ENCODE measurements at regions not wholly inside any gene's neighbourhood (a gene's known extent, or its start where the extent isn't known, plus 50 kb on each side); places are given as distances from the start of the nearest gene placed in this dataset.

- H4K91ac ChIP-seq (ENCODE audit: insufficient read length, low read depth, low read length) = no peak overlapping the region
- no peak overlapping the region for H3K14ac ChIP-seq (ENCODE audit: insufficient read depth, low read length)
- H3K27me3 Mint-ChIP-seq (ENCODE audit: low read depth) = peaks cover 2% of the 10 kb centered on the region
- H3K79me2 ChIP-seq (ENCODE audit: insufficient read depth, low read length) = no peaks in the 10 kb centered on the region
- H3T11ph ChIP-seq (ENCODE audit: low read length) = no peak overlapping the region
- no peak overlapping the region for H2BK20ac ChIP-seq (ENCODE audit: low read depth, low read length, poor library complexity, severe bottlenecking)
- no peak for DNase-seq
- H2BK12ac ChIP-seq (ENCODE audit: insufficient read length, low read depth, low read length) = no peak overlapping the region
- H3K18ac ChIP-seq (ENCODE audit: insufficient read length, low read depth, low read length) = no peak overlapping the region
- no peak overlapping the region for H4K5ac ChIP-seq (ENCODE audit: insufficient read length, low read depth, low read length)
- no peak overlapping the region for H3K9ac ChIP-seq (ENCODE audit: extremely low read depth, insufficient read length, low read length)
- H2AFZ ChIP-seq (ENCODE audit: low read length) = no peak overlapping the region
- no peak overlapping the region for H3K4me3 Mint-ChIP-seq
- no CpG with 5 or more reads among the region's 1 CpG for WGBS (ENCODE audit: extremely low coverage, insufficient read length, low lambda C conversion rate)
- H3K23ac ChIP-seq (ENCODE audit: insufficient read length, low read depth, low read length) = no peak overlapping the region
- H2BK5ac ChIP-seq (ENCODE audit: insufficient read length, low read length) = no peak overlapping the region
- no peaks in the 10 kb centered on the region for H3K9me3 ChIP-seq (ENCODE audit: control insufficient read depth, low read depth, low read length)
- no peak overlapping the region for H2BK15ac ChIP-seq (ENCODE audit: low read depth, low read length)
- no peaks in the 10 kb centered on the region for H3K79me1 ChIP-seq (ENCODE audit: insufficient read depth, low read depth, low read length, poor library complexity, severe bottlenecking)
- H3K9me3 Mint-ChIP-seq = no peaks in the 10 kb centered on the region
- H3K36me3 Mint-ChIP-seq (ENCODE audit: insufficient read depth in 1 of 3, low read depth in 3 of 3) = no peaks in the 10 kb centered on the region
- H3K27ac ChIP-seq (ENCODE audit: insufficient read length, low read depth, low read length) = no peak overlapping the region
- H3K23me2 ChIP-seq (ENCODE audit: insufficient read length, low read depth, low read length, poor library complexity, severe bottlenecking) = no peaks in the 10 kb centered on the region
- no peak overlapping the region for H3K27ac Mint-ChIP-seq
- no peaks in the 10 kb centered on the region; the same call in 1 of the 2 replicates for H3K4me1 ChIP-seq (ENCODE audit: insufficient read depth, low read length)
- H3K4me1 Mint-ChIP-seq = peaks cover 6 to 8% of the 10 kb centered on the region in 2 experiments
- H3K4ac ChIP-seq (ENCODE audit: low read depth, low read length) = no peak overlapping the region
- H2AK5ac ChIP-seq (ENCODE audit: insufficient read length, low read length) = no peak overlapping the region
- H3K27me3 ChIP-seq (ENCODE audit: insufficient read depth, low read length) = no peaks in the 10 kb centered on the region
- TF ChIP-seq CTCF (conservative IDR thresholded peaks at IDR 0.05) = no peak
- no peak overlapping the region for H3K4me2 ChIP-seq (ENCODE audit: insufficient read depth, insufficient read length, low read length)
- H2BK120ac ChIP-seq (ENCODE audit: low read depth, low read length, poor library complexity, severe bottlenecking) = no peak overlapping the region
- H3K56ac ChIP-seq (ENCODE audit: insufficient read length, low read depth, low read length) = no peak overlapping the region
- no peaks in the 10 kb centered on the region for H4K20me1 ChIP-seq (ENCODE audit: control insufficient read depth, insufficient read depth, insufficient read length)
- H4K8ac ChIP-seq (replicated peaks; ENCODE audit: insufficient read length, low read depth, low read length) = no peak overlapping the region
Measured at GRCh38 chr9:87181670-87182069, 234.4 kb upstream of the GAS1 start.
